GM19455 (cell line): ENCODE measurements at regions not wholly inside any gene's neighbourhood (a gene's known extent, or its start where the extent isn't known, plus 50 kb on each side); places are given as distances from the start of the nearest gene placed in this dataset.

ENCODE experiments used
- ATAC-seq: cut with Tn5 transposase; IDR thresholded peaks from one replicate; pipeline ENCODE4 v1.9.1; 2021; ENCODE audit not compliant: unreplicated experiment

GRCh38 chr3:25377042-25377441 lies 51.0 kb upstream of the RARB start:
- ATAC-seq, result no peak
